Gastrocnemius medialis (tissue), 4 donors: ENCODE measurements at regions not wholly inside any gene's neighbourhood (a gene's known extent, or its start where the extent isn't known, plus 50 kb on each side); places are given as distances from the start of the nearest gene placed in this dataset.

Source experiments
- CTCF ChIP-seq, 5 experiments: fragments of 450-650 bp in 3 of 5; fragments of 200-600 bp in 2 of 5; sonication (generic) in 2 of 5; IDR thresholded peaks in 4 of 5; conservative IDR thresholded peaks in 1 of 5; 1 replicate in 4 of 5; 2 replicates in 1 of 5; pipeline ENCODE4 v1.5.1; 2016 to 2019; ENCODE audit warnings: antibody characterized with exemption in 5 of 5, mild to moderate bottlenecking in 3 of 5, moderate library complexity in 3 of 5
- POLR2A ChIP-seq, 2 donors: fragments of 450-650 bp; IDR thresholded peaks; one replicate each; pipeline ENCODE4 v1.6.1; 2017; ENCODE audit warnings: antibody characterized with exemption in 2 of 2, mild to moderate bottlenecking in 2 of 2, moderate library complexity in 2 of 2

GRCh38 chr16:51701025-51701424 is 550.0 kb upstream of the SALL1 start:
- no peak for TF ChIP-seq CTCF (IDR thresholded peaks at IDR 0.05 in 4 of 5, conservative IDR thresholded peaks at IDR 0.05 in 1 of 5)
- no peak for TF ChIP-seq POLR2A (IDR thresholded peaks at IDR 0.05)
